GM19043 (cell line): ENCODE measurements at regions not wholly inside any gene's neighbourhood (a gene's known extent, or its start where the extent isn't known, plus 50 kb on each side); places are given as distances from the start of the nearest gene placed in this dataset.

Experiments used
- ATAC-seq: cut with Tn5 transposase; IDR thresholded peaks from one replicate; pipeline ENCODE4 v1.9.1; 2021; ENCODE audit warnings: low read depth; ENCODE audit not compliant: unreplicated experiment

GRCh38 chr2:188848887-188849435 lies 125.2 kb upstream of the COL3A1 start:
- ATAC-seq = no peak

DNA sequence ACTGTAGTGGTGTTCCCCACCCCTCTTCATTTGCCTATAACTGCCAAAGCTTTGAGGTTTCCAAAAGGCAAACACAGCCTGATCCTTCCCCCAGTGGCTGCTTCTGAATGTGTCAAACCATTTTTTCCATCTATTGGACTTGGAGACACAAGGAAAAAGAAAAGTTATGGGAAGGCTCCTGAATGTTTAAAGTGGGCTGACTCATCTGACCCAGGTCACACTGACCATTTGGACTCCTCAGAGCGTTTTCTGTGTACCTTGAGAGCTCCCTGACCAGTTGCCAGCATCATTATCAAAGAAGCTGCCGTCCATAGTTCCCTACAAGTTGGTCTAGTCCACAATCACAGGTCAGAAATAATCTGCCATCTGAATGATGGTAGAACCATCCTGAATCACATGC lies 123.4 kb upstream of the COL3A1 start:
- no peak for ATAC-seq

DNA sequence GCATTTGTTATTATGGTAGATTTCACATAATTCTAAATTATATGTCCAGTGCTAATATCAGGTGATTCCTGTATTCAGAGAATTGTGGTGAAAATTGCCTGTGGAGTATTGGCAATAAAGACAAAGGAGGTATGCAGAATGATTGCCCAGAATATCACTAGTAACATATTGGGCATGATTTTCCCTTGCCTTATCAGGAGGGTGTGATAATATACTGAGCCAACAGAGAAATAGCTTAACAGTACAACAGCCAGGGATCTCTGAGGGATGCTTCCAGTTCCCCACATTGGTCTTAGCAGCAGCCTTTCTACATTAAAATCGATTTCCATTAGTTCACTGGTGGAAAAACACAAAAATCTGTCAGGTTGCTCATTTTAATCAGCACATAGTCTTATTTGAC lies 122.9 kb upstream of the COL3A1 start:
- no peak for ATAC-seq

DNA sequence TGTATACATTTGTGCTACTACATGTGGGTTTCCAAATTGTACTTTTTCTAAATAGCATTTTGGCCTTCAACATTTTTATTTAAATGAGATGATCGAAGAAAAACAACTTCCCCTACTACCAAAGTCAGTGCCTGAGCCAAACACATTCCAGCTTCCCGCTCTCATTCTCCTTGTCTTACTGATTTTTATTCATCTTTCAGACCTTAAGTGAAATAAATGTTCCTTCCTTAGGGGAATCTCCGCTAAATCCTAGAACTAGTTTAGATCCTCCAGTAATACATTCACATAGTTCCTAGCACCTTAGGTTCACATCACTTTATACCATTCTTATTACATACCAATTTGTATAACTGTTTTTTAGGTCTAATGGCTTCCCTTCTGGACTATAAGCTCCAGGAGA lies 122.3 kb upstream of the COL3A1 start:
- ATAC-seq = no peak

- no peak for ATAC-seq
Measured at GRCh38 chr2:188852772-188853171, 121.4 kb upstream of the COL3A1 start.

DNA sequence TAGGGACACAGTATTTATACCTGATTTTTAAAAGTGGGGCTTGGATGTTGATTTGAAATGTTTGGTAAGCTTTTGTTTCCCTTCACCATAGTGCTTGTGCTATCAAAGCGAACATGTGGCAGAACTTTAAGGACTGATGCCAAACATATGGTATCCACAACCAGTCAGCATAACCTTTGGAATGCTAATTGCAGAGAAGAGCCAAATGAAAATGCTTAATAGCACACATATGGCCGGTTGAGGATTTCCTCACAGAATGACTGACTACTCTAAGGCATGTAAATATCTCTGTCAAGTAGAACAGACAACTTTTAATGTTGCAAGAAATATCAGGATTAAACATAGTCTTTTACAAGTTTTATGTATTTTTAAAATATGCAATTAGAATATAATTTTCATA lies 120.9 kb upstream of the COL3A1 start:
- ATAC-seq = no peak

DNA sequence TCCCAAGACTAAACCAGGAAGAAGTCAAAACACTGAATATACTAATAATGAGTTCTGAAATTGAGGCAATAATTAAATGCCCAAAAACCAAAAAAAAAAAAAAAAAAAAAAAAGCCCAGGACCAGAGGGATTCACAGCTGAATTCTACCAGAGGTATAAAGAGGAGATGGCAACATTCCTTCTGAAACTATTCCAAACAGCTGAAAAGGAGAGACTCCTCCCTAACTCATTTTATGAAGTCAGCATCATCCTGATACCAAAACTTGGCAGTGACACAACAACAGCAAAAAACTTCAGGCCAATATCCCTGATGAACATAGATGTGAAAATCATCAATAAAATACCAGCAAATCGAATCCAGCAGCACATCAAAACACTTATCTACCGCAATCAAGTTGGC lies 108.5 kb upstream of the COL3A1 start:
- ATAC-seq = no peak

- no peak for ATAC-seq
Measured at GRCh38 chr2:188869550-188869949, 104.6 kb upstream of the COL3A1 start.

- ATAC-seq = no peak
Measured at GRCh38 chr2:188870289-188870688, 103.9 kb upstream of the COL3A1 start.

GRCh38 chr2:188875104-188875503 lies 99.1 kb upstream of the COL3A1 start:
- ATAC-seq = no peak

GRCh38 chr2:188878716-188879115 lies 95.5 kb upstream of the COL3A1 start:
- no peak for ATAC-seq

GRCh38 chr2:188880740-188881139 lies 93.4 kb upstream of the COL3A1 start:
- ATAC-seq = no peak

DNA sequence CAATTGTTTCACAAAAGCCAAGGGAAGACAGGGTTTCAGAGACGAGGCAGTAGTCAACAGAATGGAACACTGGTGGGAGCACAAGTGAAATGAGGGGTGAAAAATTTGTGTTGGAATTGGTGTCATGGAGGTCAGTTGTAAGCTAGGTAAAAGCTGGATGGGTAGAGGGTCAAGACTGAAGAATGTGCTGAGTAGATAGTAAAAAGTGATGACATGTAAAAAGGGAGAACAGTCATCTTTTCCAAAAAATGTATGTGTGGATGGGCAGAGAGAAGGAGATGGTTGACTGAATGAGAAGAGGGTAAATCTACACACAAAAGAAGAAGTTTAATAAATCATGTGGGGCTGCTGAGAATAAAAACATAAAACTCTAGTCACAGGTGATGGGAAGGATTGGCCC lies 92.7 kb upstream of the COL3A1 start:
- no peak for ATAC-seq

- no peak for ATAC-seq
Measured at GRCh38 chr2:188884046-188884445, 90.1 kb upstream of the COL3A1 start.

GRCh38 chr2:188884517-188884916 lies 89.7 kb upstream of the COL3A1 start:
- no peak for ATAC-seq

DNA sequence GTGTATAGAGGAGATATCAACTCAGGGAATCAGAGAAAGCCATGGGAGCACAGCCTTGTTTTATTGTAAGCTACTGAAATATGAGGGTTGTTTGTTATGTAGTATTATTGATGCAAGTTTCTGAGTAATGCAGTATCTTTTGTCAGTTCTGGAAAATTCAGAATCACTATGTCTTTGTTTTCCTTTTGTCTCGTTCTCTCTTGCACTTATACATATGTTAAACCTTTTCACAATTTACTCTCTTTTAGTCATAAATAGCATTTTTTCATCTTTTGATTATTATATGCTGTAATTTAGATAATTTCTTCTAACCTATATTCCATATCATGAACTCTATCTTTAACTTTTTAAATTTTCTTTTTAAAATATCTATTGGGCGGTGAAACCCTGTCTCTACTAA lies 85.0 kb upstream of the COL3A1 start:
- ATAC-seq = no peak

GRCh38 chr2:188890755-188891154 lies 83.4 kb upstream of the COL3A1 start:
- ATAC-seq = no peak

- no peak for ATAC-seq
Measured at GRCh38 chr2:188892636-188893035, 81.5 kb upstream of the COL3A1 start.

- ATAC-seq = no peak
Measured at GRCh38 chr2:188893972-188894371, 80.2 kb upstream of the COL3A1 start.

GRCh38 chr2:188894979-188895378 lies 79.2 kb upstream of the COL3A1 start:
- no peak for ATAC-seq

DNA sequence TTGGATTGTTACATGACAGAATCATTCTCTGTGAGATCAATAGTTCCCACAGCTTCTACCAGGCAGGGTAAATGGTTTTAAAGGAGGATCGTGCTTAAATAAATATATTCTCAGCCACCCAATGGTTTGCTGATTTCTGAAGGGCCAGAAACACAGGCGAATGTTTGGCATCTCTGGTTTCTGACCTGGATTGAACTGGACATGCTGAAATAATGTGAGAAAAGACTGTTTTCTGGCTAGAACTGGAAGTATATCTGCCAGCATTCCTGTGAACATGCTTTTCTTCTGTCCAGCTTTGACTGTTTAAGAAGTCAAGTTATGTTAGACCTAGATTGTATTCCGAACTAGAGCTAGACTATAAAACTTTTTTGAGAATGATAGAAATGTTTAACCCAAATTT lies 77.1 kb upstream of the COL3A1 start:
- ATAC-seq = no peak

DNA sequence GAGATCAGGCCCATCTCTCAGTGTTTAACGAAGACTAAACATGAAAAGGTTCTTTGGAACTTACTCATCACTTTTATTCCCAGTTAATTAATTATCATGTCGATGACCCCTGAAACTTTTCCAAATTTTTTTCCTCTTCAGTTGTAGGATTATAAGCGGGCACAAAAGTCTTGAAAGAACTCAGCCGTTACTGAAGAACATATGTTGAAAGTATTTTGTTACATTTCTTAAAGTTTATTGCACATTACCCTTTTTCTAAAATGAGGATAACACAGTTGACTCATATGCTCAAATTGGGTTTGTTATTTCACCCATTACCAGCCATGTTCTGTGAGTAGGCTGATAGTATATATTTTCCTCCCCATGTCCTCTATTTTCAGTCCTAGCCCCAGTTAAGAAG lies 75.9 kb upstream of the COL3A1 start:
- ATAC-seq = no peak

- no peak for ATAC-seq
Measured at GRCh38 chr2:188902901-188903491, 71.2 kb upstream of the COL3A1 start.
